ENCODE measurements at regions not wholly inside any gene's neighbourhood (a gene's known extent, or its start where the extent isn't known, plus 50 kb on each side); places are given as distances from the start of the nearest gene placed in this dataset.
"Not testable (repeated sequence)": the region's sequence is repeated elsewhere in the genome, so short reads cannot be mapped to it uniquely, and the experiment has no call there.

GRCh38 chr4:15171725-15172124 lies 169.4 kb downstream of the CPEB2 start:
- Histone ChIP-seq H3K79me2 (ENCODE audit: insufficient read depth, low read length) (no peaks in the 10 kb centered on the region), H2AFZ (ENCODE audit: insufficient read depth, low read depth, low read length, poor library complexity, severe bottlenecking) (no peak overlapping the region), H4K20me1 (ENCODE audit: insufficient read depth, low read length) (no peaks in the 10 kb centered on the region), H3K4me1 (ENCODE audit: control insufficient read depth in 1 of 2, insufficient read depth in 2 of 2, low read length in 2 of 2) (no peaks in the 10 kb centered on the region), H3K4me3 (replicated peaks in 1 of 3; ENCODE audit: low read depth in 2 of 3, low read length in 3 of 3) (no peak overlapping the region), H3K9me3 (replicated peaks in 1 of 2; ENCODE audit: control insufficient read depth in 1 of 2, insufficient read depth in 1 of 2, low read length in 2 of 2) (peaks cover 0 to 8% of the 10 kb centered on the region in 2 donors), H3K27me3 (ENCODE audit: control insufficient read depth in 2 of 2, insufficient read depth in 2 of 2, low read length in 2 of 2) (no peaks in the 10 kb centered on the region), H3K4me2 (replicated peaks; ENCODE audit: extremely low read depth, low read length, poor library complexity, severe bottlenecking) (no peak overlapping the region), H3K9ac (ENCODE audit: insufficient read depth, low read length, poor library complexity, severe bottlenecking) (no peak overlapping the region), H3K27ac (ENCODE audit: low read depth in 1 of 2, low read length in 2 of 2) (no peak overlapping the region), H3K36me3 (replicated peaks in 1 of 2; ENCODE audit: control insufficient read depth in 1 of 2, insufficient read depth in 2 of 2, low read length in 2 of 2) (no peaks in the 10 kb centered on the region)
- no peaks in the 10 kb centered on the region for H3K4me1 Mint-ChIP-seq
- H3K27me3 Mint-ChIP-seq (ENCODE audit: low read depth in 3 of 3): peaks cover 3 to 5% (median 4%) of the 10 kb centered on the region in 3 donors
- H3K4me3 Mint-ChIP-seq: no peak overlapping the region
- H3K9me3 Mint-ChIP-seq: peaks cover 0 to 23% (median 13%) of the 10 kb centered on the region in 7 donors
- intact Hi-C loops (cut with micrococcal nuclease): no loop called here
- no peak for TF ChIP-seq CTCF (IDR thresholded peaks at IDR 0.05)
- no peak overlapping the region for H3K27ac Mint-ChIP-seq
- no peaks in the 10 kb centered on the region for H3K36me3 Mint-ChIP-seq
- DNase-seq: no peak

GRCh38 chr4:15173251-15173650 lies 171.0 kb downstream of the CPEB2 start:
- H4K20me1 ChIP-seq (ENCODE audit: insufficient read depth, low read length): no peaks in the 10 kb centered on the region
- H3K4me3 ChIP-seq (replicated peaks in 1 of 3; ENCODE audit: low read depth in 2 of 3, low read length in 3 of 3): no peak overlapping the region
- H3K79me2 ChIP-seq (ENCODE audit: insufficient read depth, low read length): no peaks in the 10 kb centered on the region
- no peak for DNase-seq
- Mint-ChIP-seq H3K27ac (no peak overlapping the region), H3K4me1 (no peaks in the 10 kb centered on the region), H3K27me3 (ENCODE audit: low read depth in 3 of 3) (peaks cover 2 to 5% (median 3%) of the 10 kb centered on the region in 3 donors), H3K36me3 (no peaks in the 10 kb centered on the region), H3K9me3 (peaks cover 0 to 23% (median 13%) of the 10 kb centered on the region in 7 donors), H3K4me3 (no peak overlapping the region)
- no peak overlapping the region for H3K9ac ChIP-seq (ENCODE audit: insufficient read depth, low read length, poor library complexity, severe bottlenecking)
- H3K4me2 ChIP-seq (replicated peaks; ENCODE audit: extremely low read depth, low read length, poor library complexity, severe bottlenecking): no peak overlapping the region
- intact Hi-C loops (cut with micrococcal nuclease): no loop called here
- H3K9me3 ChIP-seq (replicated peaks in 1 of 2; ENCODE audit: control insufficient read depth in 1 of 2, insufficient read depth in 1 of 2, low read length in 2 of 2): peaks cover 0 to 8% of the 10 kb centered on the region in 2 donors
- H3K27ac ChIP-seq (ENCODE audit: low read depth in 1 of 2, low read length in 2 of 2): no peak overlapping the region
- WGBS (ENCODE audit: insufficient coverage): no CpG with 5 or more reads among the region's 4 CpGs
- no peak overlapping the region for H2AFZ ChIP-seq (ENCODE audit: insufficient read depth, low read depth, low read length, poor library complexity, severe bottlenecking)
- H3K4me1 ChIP-seq (ENCODE audit: control insufficient read depth in 1 of 2, insufficient read depth in 2 of 2, low read length in 2 of 2): no peaks in the 10 kb centered on the region
- H3K36me3 ChIP-seq (replicated peaks in 1 of 2; ENCODE audit: control insufficient read depth in 1 of 2, insufficient read depth in 2 of 2, low read length in 2 of 2): no peaks in the 10 kb centered on the region
- no peak for TF ChIP-seq CTCF (IDR thresholded peaks at IDR 0.05)
- H3K27me3 ChIP-seq (ENCODE audit: control insufficient read depth in 2 of 2, insufficient read depth in 2 of 2, low read length in 2 of 2): no peaks in the 10 kb centered on the region

- intact Hi-C loops (cut with micrococcal nuclease); H3K36me3 ChIP-seq (replicated peaks in 1 of 2; ENCODE audit: control insufficient read depth in 1 of 2, insufficient read depth in 2 of 2, low read length in 2 of 2); H3K4me3 ChIP-seq (replicated peaks in 1 of 3; ENCODE audit: low read depth in 2 of 3, low read length in 3 of 3); H3K4me2 ChIP-seq (replicated peaks; ENCODE audit: extremely low read depth, low read length, poor library complexity, severe bottlenecking); H2AFZ ChIP-seq (ENCODE audit: insufficient read depth, low read depth, low read length, poor library complexity, severe bottlenecking); H3K9me3 ChIP-seq (replicated peaks in 1 of 2; ENCODE audit: control insufficient read depth in 1 of 2, insufficient read depth in 1 of 2, low read length in 2 of 2); H3K27me3 ChIP-seq (ENCODE audit: control insufficient read depth in 2 of 2, insufficient read depth in 2 of 2, low read length in 2 of 2); H3K27ac ChIP-seq (ENCODE audit: low read depth in 1 of 2, low read length in 2 of 2); DNase-seq; H3K27me3 Mint-ChIP-seq (ENCODE audit: low read depth in 3 of 3); H3K4me1 ChIP-seq (ENCODE audit: control insufficient read depth in 1 of 2, insufficient read depth in 2 of 2, low read length in 2 of 2); H3K9ac ChIP-seq (ENCODE audit: insufficient read depth, low read length, poor library complexity, severe bottlenecking); H3K79me2 ChIP-seq (ENCODE audit: insufficient read depth, low read length); H3K36me3 Mint-ChIP-seq; H3K4me3 Mint-ChIP-seq; H3K27ac Mint-ChIP-seq; H3K4me1 Mint-ChIP-seq; H4K20me1 ChIP-seq (ENCODE audit: insufficient read depth, low read length): not testable (repeated sequence)
- WGBS (ENCODE audit: insufficient coverage): no CpG with 5 or more reads among the region's 16 CpGs
- peaks cover 0 to 23% (median 13%) of the 10 kb centered on the region in 7 donors for H3K9me3 Mint-ChIP-seq
Measured at GRCh38 chr4:15174168-15174567, 171.9 kb downstream of the CPEB2 start.

- H3K9me3 Mint-ChIP-seq; H3K4me3 ChIP-seq (replicated peaks in 1 of 3; ENCODE audit: low read depth in 2 of 3, low read length in 3 of 3); H3K9ac ChIP-seq (ENCODE audit: insufficient read depth, low read length, poor library complexity, severe bottlenecking); H3K4me2 ChIP-seq (replicated peaks; ENCODE audit: extremely low read depth, low read length, poor library complexity, severe bottlenecking); H3K79me2 ChIP-seq (ENCODE audit: insufficient read depth, low read length); H3K27me3 ChIP-seq (ENCODE audit: control insufficient read depth in 2 of 2, insufficient read depth in 2 of 2, low read length in 2 of 2); H4K20me1 ChIP-seq (ENCODE audit: insufficient read depth, low read length); H3K4me3 Mint-ChIP-seq; H3K27ac Mint-ChIP-seq; H3K36me3 Mint-ChIP-seq; H3K36me3 ChIP-seq (replicated peaks in 1 of 2; ENCODE audit: control insufficient read depth in 1 of 2, insufficient read depth in 2 of 2, low read length in 2 of 2); H3K4me1 Mint-ChIP-seq; H3K9me3 ChIP-seq (replicated peaks in 1 of 2; ENCODE audit: control insufficient read depth in 1 of 2, insufficient read depth in 1 of 2, low read length in 2 of 2); H3K4me1 ChIP-seq (ENCODE audit: control insufficient read depth in 1 of 2, insufficient read depth in 2 of 2, low read length in 2 of 2); H3K27ac ChIP-seq (ENCODE audit: low read depth in 1 of 2, low read length in 2 of 2); H2AFZ ChIP-seq (ENCODE audit: insufficient read depth, low read depth, low read length, poor library complexity, severe bottlenecking); intact Hi-C loops (cut with micrococcal nuclease); DNase-seq; H3K27me3 Mint-ChIP-seq (ENCODE audit: low read depth in 3 of 3): not testable (repeated sequence)
- WGBS (ENCODE audit: insufficient coverage): no CpG with 5 or more reads among the region's 2 CpGs
Measured at GRCh38 chr4:15179842-15180241, 177.6 kb downstream of the CPEB2 start.

All from CD14-positive monocyte (primary cell).